ENCODE measurements at regions not wholly inside any gene's neighbourhood (a gene's known extent, or its start where the extent isn't known, plus 50 kb on each side); places are given as distances from the start of the nearest gene placed in this dataset.

DNA sequence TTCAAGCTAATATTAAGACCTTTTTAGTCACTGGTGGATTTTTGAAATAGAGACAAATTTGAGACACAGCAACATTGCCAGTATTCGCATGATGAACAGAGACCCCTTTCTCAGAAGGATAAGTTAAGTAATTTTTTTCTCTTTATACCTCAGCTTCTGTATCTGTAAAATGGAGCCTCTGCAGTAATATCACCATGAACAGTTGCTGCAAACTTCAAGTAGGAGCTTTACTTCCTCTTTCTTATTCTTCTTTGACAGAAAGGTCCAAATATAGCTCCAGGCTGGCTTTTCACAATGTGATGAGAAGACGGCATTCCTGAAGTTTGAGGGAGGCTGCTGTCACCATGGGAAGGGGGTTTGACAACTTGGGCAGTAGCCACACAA lies 158.7 kb downstream of the TDRD15 start:
- no peak overlapping the region for H3K27ac ChIP-seq
- CTCF ChIA-PET = no interaction called here
- POLR2A ChIA-PET (ENCODE audit: low non-redundant PET) = no interaction called here
- TF ChIP-seq, protein P1, sequence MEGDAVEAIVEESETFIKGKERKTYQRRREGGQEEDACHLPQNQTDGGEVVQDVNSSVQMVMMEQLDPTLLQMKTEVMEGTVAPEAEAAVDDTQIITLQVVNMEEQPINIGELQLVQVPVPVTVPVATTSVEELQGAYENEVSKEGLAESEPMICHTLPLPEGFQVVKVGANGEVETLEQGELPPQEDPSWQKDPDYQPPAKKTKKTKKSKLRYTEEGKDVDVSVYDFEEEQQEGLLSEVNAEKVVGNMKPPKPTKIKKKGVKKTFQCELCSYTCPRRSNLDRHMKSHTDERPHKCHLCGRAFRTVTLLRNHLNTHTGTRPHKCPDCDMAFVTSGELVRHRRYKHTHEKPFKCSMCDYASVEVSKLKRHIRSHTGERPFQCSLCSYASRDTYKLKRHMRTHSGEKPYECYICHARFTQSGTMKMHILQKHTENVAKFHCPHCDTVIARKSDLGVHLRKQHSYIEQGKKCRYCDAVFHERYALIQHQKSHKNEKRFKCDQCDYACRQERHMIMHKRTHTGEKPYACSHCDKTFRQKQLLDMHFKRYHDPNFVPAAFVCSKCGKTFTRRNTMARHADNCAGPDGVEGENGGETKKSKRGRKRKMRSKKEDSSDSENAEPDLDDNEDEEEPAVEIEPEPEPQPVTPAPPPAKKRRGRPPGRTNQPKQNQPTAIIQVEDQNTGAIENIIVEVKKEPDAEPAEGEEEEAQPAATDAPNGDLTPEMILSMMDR (conservative IDR thresholded peaks at IDR 0.05; ENCODE audit: low read depth) = no peak
- no peak for DNase-seq (ENCODE audit: low spot score)

GRCh38 chr2:21288299-21288698 lies 164.5 kb downstream of the TDRD15 start:
- no peak overlapping the region for H3K27ac ChIP-seq
- ChIA-PET CTCF (interaction anchor here (0.7 kb wide), 1 partner anchor 482 kb away, joined by 3 read pairs; no protein-coding TSS in a partner anchor), POLR2A (ENCODE audit: low non-redundant PET) (no interaction called here)
- DNase-seq (ENCODE audit: low spot score) = no peak
- TF ChIP-seq, protein P1 (conservative IDR thresholded peaks at IDR 0.05; ENCODE audit: low read depth) = no peak

GRCh38 chr2:21288739-21289520 lies 165.2 kb downstream of the TDRD15 start:
- TF ChIP-seq, protein P1 (conservative IDR thresholded peaks at IDR 0.05; ENCODE audit: low read depth) = no peak
- DNase-seq (ENCODE audit: low spot score) = no peak
- no peak overlapping the region for H3K27ac ChIP-seq
- ChIA-PET CTCF (no interaction called here), POLR2A (ENCODE audit: low non-redundant PET) (no interaction called here)

DNA sequence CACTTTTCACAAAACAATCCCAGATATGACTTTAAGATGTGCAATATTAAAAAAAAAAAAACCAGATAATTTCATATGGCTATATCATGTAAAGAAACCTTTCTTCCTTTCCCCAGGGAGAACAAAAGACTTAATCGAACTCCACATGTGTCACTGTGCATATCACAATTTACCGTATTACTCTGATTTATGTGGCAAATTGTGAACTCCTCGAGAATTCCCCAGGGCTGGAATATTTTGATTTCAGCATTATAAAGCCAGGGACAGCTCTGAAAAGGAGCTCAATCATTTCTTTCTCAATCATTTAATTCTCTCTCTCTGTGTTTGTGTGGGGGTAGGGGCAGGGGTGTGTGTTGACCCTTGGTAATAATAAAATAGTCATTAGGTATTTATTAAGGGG lies 165.8 kb downstream of the TDRD15 start:
- ChIA-PET CTCF (no interaction called here), POLR2A (ENCODE audit: low non-redundant PET) (no interaction called here)
- DNase-seq (ENCODE audit: low spot score) = no peak
- TF ChIP-seq, protein P1 (conservative IDR thresholded peaks at IDR 0.05; ENCODE audit: low read depth) = no peak
- H3K27ac ChIP-seq = no peak overlapping the region

GRCh38 chr2:21289989-21290388 lies 166.2 kb downstream of the TDRD15 start:
- POLR2A ChIA-PET (ENCODE audit: low non-redundant PET) = no interaction called here
- H3K27ac ChIP-seq = no peak overlapping the region
- DNase-seq (ENCODE audit: low spot score) = no peak
- CTCF ChIA-PET = no interaction called here
- TF ChIP-seq, protein P1 (conservative IDR thresholded peaks at IDR 0.05; ENCODE audit: low read depth) = no peak

GRCh38 chr2:21291426-21291825 lies 167.7 kb downstream of the TDRD15 start:
- TF ChIP-seq, protein P1 (conservative IDR thresholded peaks at IDR 0.05; ENCODE audit: low read depth) = no peak
- no peak for DNase-seq (ENCODE audit: low spot score)
- CTCF ChIA-PET = no interaction called here
- no peak overlapping the region for H3K27ac ChIP-seq
- POLR2A ChIA-PET (ENCODE audit: low non-redundant PET) = no interaction called here
